Esophagus muscularis mucosa (tissue), 4 donors: ENCODE measurements at regions not wholly inside any gene's neighbourhood (a gene's known extent, or its start where the extent isn't known, plus 50 kb on each side); places are given as distances from the start of the nearest gene placed in this dataset.

ENCODE experiments used
- DNase-seq: peaks from one replicate; pipeline ENCODE4 v3.0.0-alpha.2; 2017; ENCODE audit errors: extremely low spot score
- H3K27ac ChIP-seq, 4 donors: fragments of 200-600 bp; sonication (generic); replicated peaks in 1 of 4; 1 replicate in 3 of 4; 2 replicates in 1 of 4; pipeline ENCODE4 v1.5.1; 2016 to 2019; ENCODE audit warnings: mild to moderate bottlenecking in 1 of 4
- H3K27me3 ChIP-seq, 4 donors: fragments of 200-600 bp; sonication (generic); one replicate each; pipeline versions ENCODE4 v1.5.1 to v1.6.0; 2016 to 2019
- H3K36me3 ChIP-seq, 4 donors: fragments of 200-600 bp; sonication (generic); one replicate each; pipeline ENCODE4 v1.5.1; 2016 to 2019
- H3K4me1 ChIP-seq, 4 donors: fragments of 200-600 bp; sonication (generic); one replicate each; pipeline ENCODE4 v1.5.1; 2016 to 2019
- H3K4me3 ChIP-seq, 4 donors: fragments of 200-600 bp; sonication (generic); 1 replicate in 2 of 4; 2 replicates in 2 of 4; pipeline ENCODE4 v1.5.1; 2016 to 2019; ENCODE audit warnings: mild to moderate bottlenecking in 4 of 4, moderate library complexity in 1 of 4
- H3K9me3 ChIP-seq, 4 donors: fragments of 200-600 bp; sonication (generic); 1 replicate in 3 of 4; 2 replicates in 1 of 4; pipeline ENCODE4 v1.5.1; 2016 to 2019
- CTCF ChIP-seq, 3 experiments: fragments of 200-600 bp in 2 of 3; fragments of 450-650 bp in 1 of 3; sonication (generic) in 2 of 3; IDR thresholded peaks; one replicate each; pipeline ENCODE4 v1.5.1; 2017 to 2019; ENCODE audit warnings: antibody characterized with exemption in 3 of 3, mild to moderate bottlenecking in 2 of 3, moderate library complexity in 1 of 3
- EP300 ChIP-seq: sonication (generic); formaldehyde crosslinking; IDR thresholded peaks from one replicate; pipeline ENCODE4 v1.6.1; 2017; ENCODE audit warnings: antibody characterized with exemption
- POLR2A ChIP-seq: fragments of 450-650 bp; IDR thresholded peaks from one replicate; pipeline ENCODE4 v1.6.1; 2017; ENCODE audit warnings: antibody characterized with exemption, moderate library complexity, mild to moderate bottlenecking, low read depth
- POLR2AphosphoS5 ChIP-seq, 2 donors: sonication (generic); formaldehyde crosslinking; IDR thresholded peaks; one replicate each; pipeline ENCODE4 v1.6.1; 2017; ENCODE audit warnings: antibody characterized with exemption in 2 of 2
- WGBS: methylation state at CpG from one replicate; pipeline ENCODE4 v1.1.5; 2018; 5-methylcytosine and 5-hydroxymethylcytosine counted together
- intact Hi-C: fragments of 100-400 bp; cut with DNase I; formaldehyde crosslinking; loops from one replicate; pipeline ENCODE4 v1.15.1; 2023

- Histone ChIP-seq H3K4me3 (no peak overlapping the region), H3K9me3 (no peaks in the 10 kb centered on the region), H3K27me3 (no peaks in the 10 kb centered on the region), H3K27ac (no peak overlapping the region), H3K4me1 (no peaks in the 10 kb centered on the region), H3K36me3 (no peaks in the 10 kb centered on the region)
- intact Hi-C loops = loop anchor here (10.0 kb wide), 1 partner anchor 1378 kb away; no protein-coding TSS in a partner anchor
- no peak for DNase-seq
- no peak for TF ChIP-seq CTCF (IDR thresholded peaks at IDR 0.05)
- no peak for TF ChIP-seq EP300
- no peak for TF ChIP-seq POLR2A
- no peak for TF ChIP-seq POLR2AphosphoS5 (IDR thresholded peaks at IDR 0.05)
These were observed 330.3 kb upstream of the SGO1 start for GRCh38 chr3:20516311-20516710.

- intact Hi-C loops = loop anchor here (10.0 kb wide), 1 partner anchor 1379 kb away; no protein-coding TSS in a partner anchor
- Histone ChIP-seq H3K36me3 (no peaks in the 10 kb centered on the region), H3K4me3 (no peak overlapping the region), H3K27ac (no peak overlapping the region), H3K27me3 (no peaks in the 10 kb centered on the region), H3K9me3 (no peaks in the 10 kb centered on the region), H3K4me1 (no peaks in the 10 kb centered on the region)
- TF ChIP-seq CTCF (IDR thresholded peaks at IDR 0.05) = no peak
- TF ChIP-seq POLR2A = no peak
- TF ChIP-seq EP300 = no peak
- no peak for TF ChIP-seq POLR2AphosphoS5 (IDR thresholded peaks at IDR 0.05)
- DNase-seq = no peak
These were observed 329.8 kb upstream of the SGO1 start for GRCh38 chr3:20515834-20516233.

- no peaks in the 10 kb centered on the region for H3K36me3 ChIP-seq
- 20% methylated on average over 2 of the region's 4 CpGs for WGBS
- peak; percentile 66 to 69 (median 66) for TF ChIP-seq CTCF (IDR thresholded peaks at IDR 0.05)
- TF ChIP-seq POLR2AphosphoS5 (IDR thresholded peaks at IDR 0.05) = no peak
- no peaks in the 10 kb centered on the region for H3K4me1 ChIP-seq
- no peaks in the 10 kb centered on the region for H3K9me3 ChIP-seq
- DNase-seq = no peak
- intact Hi-C loops = loop anchor here (5.0 to 10.0 kb wide), 2 partner anchors 1383 to 1605 kb away; no protein-coding TSS in a partner anchor
- H3K4me3 ChIP-seq = no peak overlapping the region
- no peak overlapping the region for H3K27ac ChIP-seq
- H3K27me3 ChIP-seq = no peaks in the 10 kb centered on the region
These were observed 326.0 kb upstream of the SGO1 start for GRCh38 chr3:20511863-20512505.

GRCh38 chr3:20510396-20510795, 324.4 kb upstream of the SGO1 start:
- Histone ChIP-seq H3K27ac (no peak overlapping the region), H3K27me3 (no peaks in the 10 kb centered on the region), H3K4me3 (no peak overlapping the region), H3K9me3 (no peaks in the 10 kb centered on the region), H3K4me1 (no peaks in the 10 kb centered on the region), H3K36me3 (no peaks in the 10 kb centered on the region)
- intact Hi-C loops = loop anchor here (5.0 to 10.0 kb wide), 2 partner anchors 1384 to 1607 kb away; no protein-coding TSS in a partner anchor
- 61% methylated on average over 4 of the region's 4 CpGs for WGBS
- no peak for DNase-seq
- no peak for TF ChIP-seq POLR2A
- no peak for TF ChIP-seq CTCF (IDR thresholded peaks at IDR 0.05)
- no peak for TF ChIP-seq EP300
- no peak for TF ChIP-seq POLR2AphosphoS5 (IDR thresholded peaks at IDR 0.05)
